Adrenal gland (tissue), 5 donors: ENCODE measurements at regions not wholly inside any gene's neighbourhood (a gene's known extent, or its start where the extent isn't known, plus 50 kb on each side); places are given as distances from the start of the nearest gene placed in this dataset.

Experiments
- CTCF ChIP-seq, 6 experiments: fragments of 450-650 bp in 4 of 6; fragments of 200-600 bp in 2 of 6; sonication (generic) in 1 of 6; IDR thresholded peaks; 1 replicate in 5 of 6; 2 replicates in 1 of 6; pipeline versions ENCODE4 v1.5.1 to v1.8.0; 2016 to 2021; ENCODE audit warnings: antibody characterized with exemption in 6 of 6, mild to moderate bottlenecking in 2 of 6, moderate library complexity in 1 of 6
- POLR2A ChIP-seq, 2 donors: fragments of 450-650 bp; IDR thresholded peaks; one replicate each; pipeline ENCODE4 v1.6.1; 2017; ENCODE audit warnings: antibody characterized with exemption in 2 of 2, mild to moderate bottlenecking in 2 of 2, moderate library complexity in 1 of 2
- donor health status: DM: no; HTN: no; CAD: no.

- no peak for TF ChIP-seq CTCF (IDR thresholded peaks at IDR 0.05)
- TF ChIP-seq POLR2A (IDR thresholded peaks at IDR 0.05) = no peak
These were observed 172.9 kb downstream of the KCTD12 start for GRCh38 chr13:76713280-76713679.
